AML-193 (cell line): ENCODE measurements at regions not wholly inside any gene's neighbourhood (a gene's known extent, or its start where the extent isn't known, plus 50 kb on each side); places are given as distances from the start of the nearest gene placed in this dataset.

ENCODE experiments used
- DNase-seq, 2 experiments: peaks; one replicate each; lab custom pipeline; 2025; lab: John Stamatoyannopoulos, UW

DNA sequence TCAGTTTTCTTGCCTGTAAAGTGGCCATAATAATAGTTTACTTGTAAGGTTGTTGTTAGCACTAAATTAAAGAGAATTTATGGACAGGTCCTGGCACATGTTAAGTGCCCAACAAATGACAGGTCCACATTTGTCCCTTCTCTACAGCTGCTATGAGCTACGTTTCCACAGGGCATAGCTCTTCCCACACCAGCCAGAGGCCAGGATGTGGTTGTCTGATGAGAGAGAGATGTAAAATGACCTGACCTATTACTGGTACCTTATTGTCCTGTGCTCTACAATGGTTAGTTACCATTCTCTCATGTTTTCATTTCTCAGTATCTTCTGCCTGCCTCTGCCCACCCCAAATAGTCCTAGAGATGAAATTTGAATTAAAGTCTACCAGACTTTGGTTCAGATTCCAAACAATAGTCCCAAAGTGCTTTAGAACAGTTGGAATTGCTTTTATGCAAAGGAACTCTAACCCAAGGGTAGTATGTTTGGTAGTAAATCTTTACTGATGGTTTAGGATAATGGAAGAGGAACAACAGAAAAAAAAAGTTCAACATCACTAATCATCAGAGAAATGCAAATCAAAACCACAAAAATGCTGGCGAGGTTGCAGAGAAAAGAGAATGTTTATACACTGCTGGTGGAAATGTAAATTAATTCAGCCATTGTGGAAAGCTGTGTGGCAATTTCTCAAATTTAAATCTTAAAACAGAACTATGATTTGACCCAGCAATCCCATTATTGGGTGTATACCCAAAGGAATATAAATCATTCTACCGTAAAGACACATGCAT lies 57.1 kb upstream of the ANKFN1 start:
- no peak for DNase-seq

DNA sequence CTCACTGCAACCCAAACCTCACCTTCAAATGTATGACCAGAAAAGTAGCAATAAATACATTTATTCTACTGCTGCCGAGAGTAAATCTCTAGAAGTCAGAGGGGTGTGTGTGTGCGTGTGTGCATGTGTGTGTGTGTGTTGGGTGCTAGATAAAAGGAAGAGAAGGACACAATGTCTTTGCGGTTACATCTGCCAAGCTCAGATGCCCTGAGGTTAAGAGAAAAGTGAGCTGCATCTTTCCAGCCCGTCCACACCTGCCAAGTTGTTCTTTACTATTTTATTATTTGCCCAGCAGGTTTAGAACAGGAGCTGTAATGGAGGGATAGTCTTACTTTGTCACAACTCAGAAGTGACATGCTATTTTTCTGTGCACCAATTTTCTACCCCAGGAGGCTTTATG lies 54.5 kb upstream of the ANKFN1 start:
- no peak for DNase-seq

DNA sequence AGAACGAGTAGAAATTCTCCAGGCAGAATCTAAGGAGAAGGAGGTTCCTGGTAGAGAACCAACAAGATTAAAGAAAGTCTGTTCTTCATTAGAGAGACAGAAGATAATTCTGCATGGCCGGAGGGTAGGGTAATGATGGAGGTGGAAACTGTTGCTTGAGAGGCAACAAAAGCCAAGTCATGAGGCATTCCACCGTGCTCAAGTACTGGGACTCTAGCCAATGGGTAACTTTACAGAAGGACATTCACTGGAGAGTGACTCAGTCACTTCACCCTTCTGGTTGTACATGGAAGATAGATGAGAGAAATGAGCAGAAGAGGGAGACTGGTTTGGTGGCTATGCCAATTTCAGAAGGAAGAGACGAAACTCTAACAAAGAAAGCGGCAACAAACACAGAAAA lies 53.6 kb upstream of the ANKFN1 start:
- no peak for DNase-seq
